IMR-90 (cell line): ENCODE measurements at regions not wholly inside any gene's neighbourhood (a gene's known extent, or its start where the extent isn't known, plus 50 kb on each side); places are given as distances from the start of the nearest gene placed in this dataset.

Source experiments
- ATAC-seq: fragments of 200-7000 bp; cut with Tn5 transposase; 2 replicates; pipeline ENCODE4 v1.9.1; 2020; ENCODE audit warnings: low read depth, mild to moderate bottlenecking, moderate library complexity
- BruUV-seq: library from RNA; stranded (reverse); fragments of 400-500 nt; replicated peaks from 2 replicates; lab custom pipeline; 2021; lab: Mats Ljungman, UMichigan
- CTCF ChIA-PET: fragments of 300-600 bp; formaldehyde crosslinking; extraction: SDS; loops from one replicate; lab custom pipeline; 2021; ENCODE audit warnings: antibody characterized with exemption; lab: Yijun Ruan, JAX
- POLR2A ChIA-PET: fragments of 300-600 bp; sonication (Branson Sonifier 250); formaldehyde crosslinking; loops from one replicate; lab custom pipeline; 2022; ENCODE audit warnings: antibody characterized with exemption; ENCODE audit not compliant: unreplicated experiment; lab: Charles Lee
- DNase-seq: peaks from one replicate; pipeline ENCODE4 v3.0.0; 2013
- H2AFZ ChIP-seq: replicated peaks from 2 replicates; pipeline ENCODE3; 2013; ENCODE audit warnings: low read length, mild to moderate bottlenecking; ENCODE audit not compliant: poor library complexity
- H2AK5ac ChIP-seq: 2 replicates; pipeline ENCODE4 v1.6.1; 2013; ENCODE audit warnings: low read depth, low read length, inconsistent platforms
- H2AK9ac ChIP-seq: replicated peaks from 2 replicates; pipeline ENCODE3; 2013; ENCODE audit warnings: mild to moderate bottlenecking, low read depth, low read length, moderate library complexity; ENCODE audit not compliant: poor library complexity
- H2BK120ac ChIP-seq: 2 replicates; pipeline ENCODE4 v1.6.1; 2013; ENCODE audit warnings: low read depth, low read length, inconsistent platforms
- H2BK15ac ChIP-seq: 3 replicates; pipeline ENCODE4 v1.6.1; 2013; ENCODE audit warnings: low read depth, low read length, inconsistent platforms
- H2BK20ac ChIP-seq: 2 replicates; pipeline ENCODE4 v1.6.1; 2013; ENCODE audit warnings: low read depth, mild to moderate bottlenecking, inconsistent platforms, low read length, moderate library complexity
- H2BK5ac ChIP-seq: 2 replicates; pipeline ENCODE4 v1.6.1; 2013; ENCODE audit warnings: mild to moderate bottlenecking, low read depth, low read length, inconsistent platforms; ENCODE audit not compliant: poor library complexity, severe bottlenecking
- H3K14ac ChIP-seq: replicated peaks from 2 replicates; pipeline ENCODE4 v1.6.1; 2013; ENCODE audit warnings: low read depth, low read length, inconsistent platforms
- H3K18ac ChIP-seq: 2 replicates; pipeline ENCODE4 v1.6.1; 2013; ENCODE audit warnings: low read depth, low read length, control low read depth
- H3K23ac ChIP-seq: 2 replicates; pipeline ENCODE4 v1.6.1; 2013; ENCODE audit warnings: low read depth, low read length, inconsistent platforms
- H3K27ac ChIP-seq: 2 replicates; pipeline ENCODE4 v1.5.1; 2013; ENCODE audit warnings: mild to moderate bottlenecking, control low read depth, low read length; ENCODE audit not compliant: insufficient read depth
- H3K27me3 ChIP-seq: 2 replicates; pipeline ENCODE4 v1.6.1; 2013; ENCODE audit warnings: low read length; ENCODE audit not compliant: control insufficient read depth, insufficient read depth
- H3K36me3 ChIP-seq: 2 replicates; pipeline ENCODE4 v1.6.1; 2013; ENCODE audit warnings: low read length, mixed read lengths; ENCODE audit not compliant: control insufficient read depth, insufficient read depth
- H3K4ac ChIP-seq: 2 replicates; pipeline ENCODE4 v1.6.1; 2013; ENCODE audit warnings: low read depth, low read length, inconsistent platforms
- H3K4me1 ChIP-seq: 2 replicates; pipeline ENCODE4 v1.6.1; 2013; ENCODE audit warnings: low read length, mixed read lengths; ENCODE audit not compliant: control insufficient read depth, insufficient read depth
- H3K4me2 ChIP-seq: 2 replicates; pipeline ENCODE4 v1.6.1; 2013; ENCODE audit warnings: low read depth, mild to moderate bottlenecking, control low read depth, low read length, moderate library complexity
- H3K4me3 ChIP-seq: 2 replicates; pipeline ENCODE4 v1.5.1; 2013; ENCODE audit warnings: low read depth, mild to moderate bottlenecking, control low read depth, low read length, moderate library complexity; ENCODE audit not compliant: insufficient read depth
- H3K56ac ChIP-seq: 2 replicates; pipeline ENCODE4 v1.6.1; 2013; ENCODE audit warnings: low read length, inconsistent platforms; ENCODE audit not compliant: insufficient read depth; ENCODE audit errors: extremely low read depth
- H3K79me1 ChIP-seq, 2 experiments: 2 replicates each; pipeline ENCODE4 v1.6.1; 2013; ENCODE audit warnings: low read length in 2 of 2, inconsistent platforms in 1 of 2, low read depth in 1 of 2
- H3K9ac ChIP-seq: 2 replicates; pipeline ENCODE4 v1.6.1; 2013; ENCODE audit warnings: low read depth, low read length, control low read depth
- H3K9me1 ChIP-seq: 2 replicates; pipeline ENCODE4 v1.6.1; 2013; ENCODE audit warnings: low read length, inconsistent platforms; ENCODE audit not compliant: insufficient read depth
- H3K9me3 ChIP-seq: 2 replicates; pipeline ENCODE4 v1.6.1; 2013; ENCODE audit warnings: low read length; ENCODE audit not compliant: control insufficient read depth, insufficient read depth
- H4K20me1 ChIP-seq: 2 replicates; pipeline ENCODE4 v1.6.1; 2013; ENCODE audit warnings: low read length, inconsistent platforms; ENCODE audit not compliant: insufficient read depth
- H4K5ac ChIP-seq: 2 replicates; pipeline ENCODE4 v1.6.1; 2013; ENCODE audit warnings: mild to moderate bottlenecking, low read depth, low read length, control low read depth
- H4K8ac ChIP-seq, 2 experiments: 2 replicates each; pipeline ENCODE4 v1.6.1; 2013; ENCODE audit warnings: low read depth in 2 of 2, low read length in 2 of 2, control low read depth in 1 of 2, inconsistent platforms in 1 of 2
- H4K91ac ChIP-seq: 2 replicates; pipeline ENCODE4 v1.6.1; 2013; ENCODE audit warnings: low read depth, low read length, inconsistent platforms; ENCODE audit not compliant: insufficient read depth
- BHLHE40 ChIP-seq: fragments of 150-350 bp; IDR thresholded peaks from 2 replicates; pipeline ENCODE4 v1.6.1; 2016; ENCODE audit warnings: mild to moderate bottlenecking, low read depth, low read length
- CHD1 ChIP-seq: IDR thresholded peaks from 2 replicates; pipeline ENCODE4 v1.6.1; 2012; ENCODE audit warnings: low read depth, low read length, improper control_type of control experiment
- CTCF ChIP-seq: conservative IDR thresholded peaks from 2 replicates; pipeline ENCODE4 v1.5.1; 2012; ENCODE audit warnings: mild to moderate bottlenecking, low read depth, low read length, improper control_type of control experiment
- FOS ChIP-seq: fragments of 150-350 bp; IDR thresholded peaks from 2 replicates; pipeline ENCODE4 v1.6.1; 2016; ENCODE audit warnings: low read depth, low read length
- MAFK ChIP-seq: IDR thresholded peaks from 2 replicates; pipeline ENCODE4 v1.6.1; 2012; ENCODE audit warnings: low read depth, low read length, improper control_type of control experiment
- NFE2L2 ChIP-seq: fragments of 150-350 bp; IDR thresholded peaks from 2 replicates; pipeline ENCODE4 v1.6.1; 2016; ENCODE audit warnings: low read depth, mild to moderate bottlenecking, low read length
- RAD21 ChIP-seq: IDR thresholded peaks from 2 replicates; pipeline ENCODE4 v1.6.1; 2012; ENCODE audit warnings: low read length, improper control_type of control experiment
- RCOR1 ChIP-seq: IDR thresholded peaks from 2 replicates; pipeline ENCODE4 v1.6.1; 2012; ENCODE audit warnings: mild to moderate bottlenecking, low read length, improper control_type of control experiment; ENCODE audit not compliant: insufficient replicate concordance
- SMC3 ChIP-seq: fragments of 150-350 bp; IDR thresholded peaks from 2 replicates; pipeline ENCODE4 v1.6.1; 2016; ENCODE audit warnings: low read depth, mild to moderate bottlenecking, antibody characterized with exemption, low read length, moderate library complexity
- USF2 ChIP-seq: fragments of 150-350 bp; IDR thresholded peaks from 2 replicates; pipeline ENCODE4 v1.6.1; 2017; ENCODE audit warnings: mild to moderate bottlenecking, antibody characterized with exemption, low read length, low read depth
- WGBS, 2 experiments: methylation state at CpG; one replicate each; pipeline versions ENCODE4 v1.1.5 to v1.1.7; 2013; ENCODE audit warnings: missing lambda C conversion rate in 2 of 2; ENCODE audit not compliant: insufficient read length in 1 of 2; ENCODE audit errors: extremely low coverage in 2 of 2; 5-methylcytosine and 5-hydroxymethylcytosine counted together
- dilution Hi-C: fragments of 300-500 bp; cut with HindIII; formaldehyde crosslinking; loops from one replicate; pipeline ENCODE4 v1.14.3; 2018; ENCODE audit warnings: low sequenced_read_pairs; ENCODE audit not compliant: unreplicated experiment
- in situ Hi-C: fragments of 300-500 bp; cut with MboI; formaldehyde crosslinking; loops from 3 replicates; pipeline ENCODE4 v1.14.3; 2019; ENCODE audit warnings: low sequenced_read_pairs, inconsistent platforms, mixed read lengths
- intact Hi-C: fragments of 100-400 bp; cut with micrococcal nuclease; formaldehyde crosslinking; loops from 2 replicates; pipeline ENCODE4 v1.10.0; 2022

- Histone ChIP-seq H3K4ac (no peak overlapping the region), H2AK9ac (no peak overlapping the region), H4K20me1 (no peaks in the 10 kb centered on the region), H2AFZ (no peak overlapping the region), H3K9me3 (no peaks in the 10 kb centered on the region), H3K36me3 (no peaks in the 10 kb centered on the region), H3K27ac (no peak overlapping the region), H3K23ac (no peak overlapping the region), H2BK20ac (no peak overlapping the region), H2AK5ac (no peak overlapping the region), H3K79me1 (no peaks in the 10 kb centered on the region), H4K5ac (no peak overlapping the region), H4K91ac (no peak overlapping the region), H4K8ac (no peak overlapping the region), H3K9ac (no peak overlapping the region), H3K14ac (no peak overlapping the region), H3K27me3 (no peaks in the 10 kb centered on the region), H3K4me2 (no peak overlapping the region), H3K18ac (no peak overlapping the region), H2BK5ac (no peak overlapping the region), H2BK15ac (no peak overlapping the region), H3K4me1 (no peaks in the 10 kb centered on the region), H2BK120ac (no peak overlapping the region), H3K9me1 (no peaks in the 10 kb centered on the region), H3K4me3 (no peak overlapping the region), H3K56ac (no peak overlapping the region)
- ChIA-PET POLR2A (no interaction called here), CTCF (no interaction called here)
- intact Hi-C loops (no loop called here), dilution Hi-C loops (no loop called here), in situ Hi-C loops (no loop called here)
- no peak for DNase-seq
- no peak for ATAC-seq
- WGBS, 2 experiments: no CpG with 5 or more reads among the region's 6 CpGs
- TF ChIP-seq MAFK: no peak
- TF ChIP-seq RCOR1: no peak
- no peak for TF ChIP-seq CTCF
- no peak for TF ChIP-seq USF2
- no peak for TF ChIP-seq CHD1
- no peak for TF ChIP-seq BHLHE40
- no peak for TF ChIP-seq FOS
- TF ChIP-seq SMC3: no peak
- TF ChIP-seq RAD21: no peak
- TF ChIP-seq NFE2L2: no peak
- BruUV-seq: no TSS peak
Observed at GRCh38 chr4:81896936-81897335, 425.2 kb upstream of the RASGEF1B start.
